HG02884 (cell line): ENCODE measurements at regions not wholly inside any gene's neighbourhood (a gene's known extent, or its start where the extent isn't known, plus 50 kb on each side); places are given as distances from the start of the nearest gene placed in this dataset.
"Not testable (repeated sequence)": the region's sequence is repeated elsewhere in the genome, so short reads cannot be mapped to it uniquely, and the experiment has no call there.

Source experiments
- ATAC-seq: cut with Tn5 transposase; IDR thresholded peaks from one replicate; pipeline ENCODE4 v1.9.1; 2021; ENCODE audit warnings: mild to moderate bottlenecking, moderate library complexity; ENCODE audit not compliant: unreplicated experiment

- ATAC-seq: no peak
Observed at GRCh38 chr5:74535926-74536325, 104.6 kb downstream of the ENC1 start.

GRCh38 chr5:74534397-74535129 lies 106.0 kb downstream of the ENC1 start:
- no peak for ATAC-seq

GRCh38 chr5:74530326-74531050 lies 110.0 kb downstream of the ENC1 start:
- no peak for ATAC-seq

GRCh38 chr5:74529101-74529500 lies 111.4 kb downstream of the ENC1 start:
- no peak for ATAC-seq

GRCh38 chr5:74526111-74526510 lies 114.4 kb downstream of the ENC1 start:
- ATAC-seq: no peak

- not testable (repeated sequence) for ATAC-seq
Observed at GRCh38 chr5:74524767-74525166, 115.8 kb downstream of the ENC1 start.

GRCh38 chr5:74523698-74524097 lies 116.8 kb downstream of the ENC1 start:
- ATAC-seq: not testable (repeated sequence)

- ATAC-seq: not testable (repeated sequence)
Observed at GRCh38 chr5:74522838-74523237, 117.7 kb downstream of the ENC1 start.

- no peak for ATAC-seq
Observed at GRCh38 chr5:74521401-74521800, 119.1 kb downstream of the ENC1 start.

GRCh38 chr5:74519679-74520078 lies 120.8 kb downstream of the ENC1 start:
- ATAC-seq: no peak

- ATAC-seq: no peak
Observed at GRCh38 chr5:74519161-74519571, 121.4 kb downstream of the ENC1 start.

- no peak for ATAC-seq
Observed at GRCh38 chr5:74517700-74518099, 122.8 kb downstream of the ENC1 start.

GRCh38 chr5:74516211-74516636 lies 124.3 kb downstream of the ENC1 start:
- no peak for ATAC-seq

- no peak for ATAC-seq
Observed at GRCh38 chr5:74514888-74515551, 125.5 kb downstream of the ENC1 start.

- ATAC-seq: not testable (repeated sequence)
Observed at GRCh38 chr5:74511770-74512169, 128.8 kb downstream of the ENC1 start.

GRCh38 chr5:74510476-74511075 lies 130.0 kb downstream of the ENC1 start:
- no peak for ATAC-seq

- ATAC-seq: no peak
Observed at GRCh38 chr5:74507370-74508005, 133.0 kb downstream of the ENC1 start.

GRCh38 chr5:74506119-74506518 lies 134.4 kb downstream of the ENC1 start:
- no peak for ATAC-seq

- no peak for ATAC-seq
Observed at GRCh38 chr5:74504463-74504862, 136.1 kb downstream of the ENC1 start.

- ATAC-seq: no peak
Observed at GRCh38 chr5:74502479-74502950, 138.0 kb downstream of the ENC1 start.
